ENCODE measurements at regions not wholly inside any gene's neighbourhood (a gene's known extent, or its start where the extent isn't known, plus 50 kb on each side); places are given as distances from the start of the nearest gene placed in this dataset.

DNA sequence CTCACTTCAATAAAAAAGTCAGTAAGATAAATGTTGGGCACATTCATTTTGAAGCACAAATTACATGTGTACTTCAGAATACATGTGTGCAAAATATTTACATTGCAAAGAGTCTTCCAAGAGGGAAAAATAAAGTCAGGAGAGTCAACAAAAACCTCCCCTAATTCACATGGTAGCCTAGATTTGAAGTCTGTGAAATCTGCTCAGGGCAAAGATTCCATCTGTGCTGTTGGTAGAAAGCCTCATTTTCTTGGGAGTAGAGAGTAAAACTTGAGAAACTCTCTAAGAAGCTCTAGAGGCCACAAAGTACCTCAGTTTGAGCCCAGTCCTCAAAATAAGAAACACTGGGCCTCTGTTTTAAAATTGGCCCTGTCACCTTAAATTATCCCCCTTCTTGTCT is 303.4 kb downstream of the RAB28 start:
- no peak for DNase-seq

DNA sequence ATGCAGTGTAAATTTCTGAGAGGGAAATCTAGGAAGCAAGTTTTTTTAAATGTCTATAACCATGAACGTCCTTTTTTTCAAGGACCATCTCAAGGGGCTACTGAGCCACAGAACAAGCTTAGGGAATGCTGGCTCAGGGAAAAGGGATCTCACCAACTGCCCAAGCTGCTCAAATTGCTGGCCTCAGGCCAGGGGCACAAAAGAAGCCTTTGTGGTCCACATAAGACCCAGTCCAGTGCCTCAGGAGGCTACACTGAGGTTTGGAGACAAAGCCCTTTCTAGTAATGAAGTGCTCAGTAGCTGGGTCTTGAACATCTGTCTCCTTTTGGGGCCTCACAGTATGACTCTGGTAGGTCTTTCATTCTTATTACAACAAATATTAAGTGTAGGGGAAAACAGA is 305.5 kb downstream of the RAB28 start:
- DNase-seq, result no peak

DNA sequence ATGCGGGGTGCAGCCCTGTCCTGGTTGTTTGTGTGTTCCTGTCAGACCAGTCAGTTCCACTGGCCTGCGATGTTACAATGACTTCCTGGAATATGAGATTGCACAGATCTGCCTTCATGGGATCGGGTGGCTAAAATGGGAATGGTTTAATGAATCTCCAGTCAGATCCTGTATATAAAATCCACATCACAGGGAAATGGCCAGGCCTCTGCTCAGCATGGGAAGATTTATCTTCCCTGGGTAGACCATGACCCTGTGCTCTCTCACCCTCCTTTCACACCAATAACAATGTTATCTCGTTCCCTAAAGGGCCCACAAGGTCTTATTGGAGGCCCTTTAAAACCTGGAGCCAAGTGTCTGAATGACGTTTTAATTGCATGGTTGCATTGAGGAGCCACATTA is 307.4 kb downstream of the RAB28 start:
- no peak for DNase-seq

DNA sequence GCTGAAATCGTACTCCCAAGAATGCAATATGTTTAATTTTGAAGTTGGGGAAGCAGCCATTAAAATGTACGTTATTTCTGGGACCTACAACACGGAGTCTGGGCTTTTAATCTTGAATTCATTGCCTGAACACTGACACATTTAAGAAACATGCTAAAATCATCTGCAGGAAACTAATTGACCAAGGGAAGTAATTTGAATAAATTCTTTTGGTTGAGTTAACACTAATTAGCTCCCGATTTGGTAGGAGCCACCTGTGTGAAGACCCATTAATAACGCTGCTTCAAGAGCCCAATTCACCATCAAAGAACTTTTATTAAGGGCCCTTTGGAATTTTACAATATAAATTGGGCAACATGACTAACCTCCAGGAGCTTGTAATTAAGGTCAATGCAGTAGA is 309.2 kb downstream of the RAB28 start:
- DNase-seq, result no peak

DNA sequence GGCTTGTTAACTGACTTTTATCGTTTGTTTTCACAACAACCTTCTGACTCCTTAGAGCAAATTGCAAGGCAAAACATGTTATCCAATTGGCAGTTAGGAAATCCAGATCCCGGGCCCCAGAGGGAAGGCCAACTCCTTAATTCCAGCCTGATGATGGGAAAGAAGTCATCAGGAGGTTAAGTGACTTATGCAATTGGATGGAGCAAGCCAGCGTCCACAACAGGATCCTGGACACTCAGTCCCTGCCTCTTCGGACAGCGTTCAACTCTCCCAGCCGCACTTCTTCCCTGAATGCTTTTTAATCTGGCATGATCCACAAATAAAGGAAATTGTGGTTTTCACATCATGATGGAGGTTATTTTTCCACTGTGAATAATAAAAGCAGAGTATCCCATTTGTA is 310.1 kb downstream of the RAB28 start:
- no peak for DNase-seq

DNA sequence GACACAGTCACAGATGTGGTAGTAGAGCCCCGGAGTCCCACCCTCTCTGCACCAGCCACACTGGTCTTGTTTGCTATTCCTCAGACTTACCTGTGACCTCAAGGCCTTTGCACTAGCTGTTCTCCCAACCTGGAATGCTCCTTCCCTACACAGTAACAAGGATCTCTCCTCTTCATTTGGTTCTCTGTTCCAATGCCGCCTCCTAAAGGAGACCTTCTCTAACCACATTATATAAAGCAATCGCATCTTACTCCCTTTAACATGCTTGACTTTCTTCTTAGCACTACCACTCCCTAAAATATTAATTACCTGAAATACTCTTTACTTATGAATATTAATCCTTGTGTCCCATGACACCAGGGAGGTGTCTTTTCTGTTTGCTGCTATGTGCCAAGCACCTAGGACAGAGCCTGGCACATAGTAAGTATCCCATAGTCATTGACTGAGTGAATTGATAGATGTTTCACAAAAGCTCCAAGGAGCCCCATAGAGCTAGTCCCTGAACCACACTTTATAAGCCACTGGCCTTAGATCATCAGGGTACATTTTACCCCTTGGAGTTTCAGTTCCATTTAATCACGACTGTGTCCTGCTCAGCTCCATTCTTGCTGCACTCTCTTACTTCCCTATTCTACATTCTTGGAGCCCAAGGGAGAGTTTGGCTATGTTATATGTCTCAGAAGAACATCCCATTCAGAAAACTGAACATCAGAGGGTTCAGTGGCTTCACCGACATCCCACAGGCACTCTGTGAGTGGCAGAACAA is 312.7 kb downstream of the RAB28 start:
- no peak for DNase-seq

DNA sequence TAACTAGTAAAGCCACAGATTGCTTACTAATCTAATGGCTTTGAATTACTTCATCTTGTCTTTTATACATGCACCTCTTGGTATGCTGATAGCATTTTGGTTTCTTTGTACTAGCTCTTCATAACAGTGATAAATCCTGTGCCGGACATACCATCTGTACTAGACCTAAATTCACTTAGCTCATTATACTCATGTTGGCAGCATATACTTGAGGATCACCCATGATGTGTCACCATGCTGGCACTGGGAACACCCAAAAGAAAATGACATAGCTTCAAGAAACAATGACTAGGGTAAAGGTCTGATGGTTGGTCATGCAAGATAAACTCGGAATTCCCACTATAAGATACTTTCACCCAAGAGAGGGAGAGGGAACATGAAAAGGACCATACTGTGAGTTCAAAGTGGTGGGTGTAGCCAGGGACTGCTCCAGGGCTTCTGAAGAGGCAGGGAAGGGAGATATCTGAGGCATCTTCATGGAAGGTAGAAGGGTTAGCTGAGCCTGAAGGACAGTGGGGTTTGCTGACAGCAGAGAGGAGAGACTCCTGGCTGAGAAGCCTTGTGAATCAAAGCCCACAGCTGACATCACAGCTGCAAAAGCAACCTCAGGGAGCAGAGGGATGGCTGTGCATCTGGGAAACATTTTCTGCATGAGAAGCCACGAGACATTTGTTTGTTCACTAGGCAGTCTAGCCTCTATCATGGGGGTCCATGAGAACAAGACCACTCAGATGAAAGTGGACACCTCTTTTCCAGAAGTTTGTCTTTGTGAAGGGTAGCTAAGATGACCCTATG is 314.2 kb downstream of the RAB28 start:
- no peak for DNase-seq

DNA sequence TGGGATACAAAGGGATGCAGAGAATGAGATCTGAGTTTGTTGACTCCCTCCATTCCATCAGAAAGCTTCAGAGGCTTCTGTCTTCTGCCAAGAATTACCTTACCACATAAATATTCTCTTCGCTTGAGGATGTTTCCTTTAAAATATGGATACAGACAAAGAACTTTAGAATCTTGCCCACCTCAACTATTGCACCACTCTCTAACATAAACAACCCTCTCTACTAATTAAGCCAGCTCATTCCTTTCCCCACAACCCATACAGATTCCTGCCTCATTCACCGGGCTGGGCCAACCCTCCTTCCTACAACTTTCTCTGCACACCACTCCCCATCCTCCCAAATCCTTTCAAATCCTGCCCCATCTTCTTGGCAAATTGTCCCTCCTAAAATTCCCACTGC is 315.8 kb downstream of the RAB28 start:
- no peak for DNase-seq

DNA sequence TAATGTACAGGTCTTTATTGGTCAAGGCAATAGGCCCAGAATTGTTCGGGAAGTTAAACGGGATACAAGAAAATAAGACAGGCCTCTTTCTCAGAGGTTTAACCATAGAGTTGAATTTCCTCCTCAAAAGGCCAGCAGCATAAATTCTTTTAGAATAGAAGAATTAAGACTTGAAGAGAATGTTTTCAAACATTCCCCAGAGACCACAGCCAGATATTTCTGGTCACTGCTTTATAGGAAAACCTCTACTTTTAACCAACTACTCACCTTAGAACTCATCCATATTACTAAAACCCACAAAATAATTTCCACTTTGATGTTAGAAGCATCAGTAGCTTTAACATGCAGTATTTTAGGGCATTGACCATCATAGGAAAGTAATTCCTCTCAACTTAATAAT is 317.9 kb downstream of the RAB28 start:
- DNase-seq, result no peak

DNA sequence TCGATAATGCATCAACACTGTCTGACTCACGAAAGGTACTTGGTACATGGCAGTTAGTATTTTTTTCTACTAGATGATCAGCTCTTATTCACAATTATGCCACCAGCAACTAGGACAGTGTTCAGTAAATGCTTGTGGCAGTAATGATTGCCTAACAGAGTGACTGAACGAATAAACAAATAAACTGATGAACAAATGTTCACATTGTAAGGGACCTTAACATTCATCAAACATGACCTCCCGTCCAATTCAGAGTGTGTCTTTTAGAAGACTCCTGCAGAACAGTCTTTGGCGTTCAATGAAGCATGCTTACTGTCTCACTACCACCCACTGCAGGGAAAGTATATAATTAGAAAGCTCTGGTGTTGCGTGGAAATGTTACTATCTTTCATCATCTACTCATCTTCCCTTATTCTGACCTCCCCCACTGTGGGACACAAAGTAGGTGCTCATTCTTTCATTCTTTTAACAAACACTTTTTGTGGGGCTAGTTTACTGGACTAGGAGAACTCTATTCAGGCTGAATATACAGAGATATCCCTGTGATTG is 319.3 kb downstream of the RAB28 start:
- no peak for DNase-seq

DNA sequence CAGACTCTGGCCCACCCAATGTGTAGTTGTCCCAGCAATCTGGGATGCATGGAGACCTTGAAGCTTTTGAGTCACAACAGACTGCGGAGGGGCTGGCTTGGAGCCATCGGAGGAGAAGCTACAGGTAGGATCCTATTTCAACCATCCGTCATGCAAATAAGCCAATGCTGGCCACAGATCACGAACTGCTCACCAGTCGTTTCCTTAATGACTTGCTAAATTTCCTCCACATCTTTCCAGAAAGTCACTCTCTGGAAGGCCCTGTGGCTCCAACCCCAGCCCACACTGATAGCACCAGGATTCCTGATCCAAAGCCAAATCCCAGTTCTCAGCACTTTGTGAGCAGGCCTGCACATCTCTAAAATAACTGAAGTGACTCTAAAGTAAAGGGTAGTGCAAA is 321.3 kb downstream of the RAB28 start:
- DNase-seq, result no peak

DNA sequence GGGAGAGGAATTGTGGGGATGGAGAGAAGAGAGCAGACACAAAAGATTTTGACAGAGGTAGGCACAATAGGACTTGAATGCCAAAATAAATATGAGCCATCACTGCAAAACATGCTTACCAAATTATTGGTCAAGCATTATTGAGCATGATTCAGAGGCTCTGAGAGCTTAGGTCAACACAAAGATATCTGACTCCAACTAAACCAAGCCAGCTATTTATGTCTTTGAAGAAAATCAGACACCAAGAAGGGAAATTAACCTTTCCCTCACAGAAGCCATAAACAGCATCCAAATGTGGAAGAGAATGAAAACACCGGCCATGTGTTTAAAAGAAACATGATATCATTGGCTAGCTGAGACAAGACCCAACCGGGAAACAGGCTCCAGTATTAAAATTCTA is 323.2 kb downstream of the RAB28 start:
- DNase-seq, result no peak

DNA sequence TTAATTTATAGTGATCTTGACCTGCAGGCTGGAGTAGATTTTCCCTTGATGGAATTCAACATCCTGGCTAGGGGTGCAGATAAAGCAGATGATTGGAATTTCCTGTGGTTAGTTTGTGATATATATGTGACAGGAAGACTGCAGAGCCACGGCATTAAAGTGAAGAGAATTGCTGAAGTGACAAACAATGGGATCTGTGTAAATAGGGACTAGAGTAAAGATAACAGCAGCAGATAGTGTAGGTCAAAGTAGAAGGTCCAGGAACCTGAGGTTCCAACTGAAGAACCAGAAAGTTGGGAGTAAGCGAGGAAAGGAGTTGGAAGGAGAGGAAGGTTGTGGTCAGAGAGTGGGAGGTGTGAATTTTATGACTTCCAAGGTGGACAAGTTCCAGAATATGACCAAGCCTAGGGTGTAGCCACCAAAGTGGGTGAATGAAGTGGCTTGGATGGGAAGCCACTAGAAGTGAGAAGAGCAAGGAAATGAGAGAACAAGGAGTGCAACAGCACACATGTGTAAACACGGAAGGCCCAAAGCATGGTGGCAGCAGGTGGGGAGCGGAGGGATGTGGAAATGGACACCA is 325.0 kb downstream of the RAB28 start:
- no peak for DNase-seq

DNA sequence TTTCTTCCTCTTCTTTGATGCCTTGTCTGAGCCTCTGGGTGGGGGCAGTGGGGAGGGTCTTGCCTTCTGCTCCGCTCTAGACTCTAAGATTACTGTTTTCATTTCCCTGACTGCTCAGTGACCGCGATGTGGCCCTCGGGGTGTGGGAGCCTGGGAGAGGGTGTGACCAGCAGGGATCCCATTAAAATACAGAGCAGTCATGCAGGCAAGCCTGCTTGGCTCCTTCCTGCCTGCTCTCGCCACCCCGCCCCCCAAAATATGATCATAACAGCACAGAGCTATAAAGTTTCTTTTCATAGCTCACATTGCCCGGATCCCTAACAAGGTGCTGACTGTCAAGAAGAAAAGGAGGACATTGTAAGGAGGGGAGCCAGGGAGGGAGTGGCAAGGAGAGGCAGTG is 332.9 kb downstream of the RAB28 start:
- DNase-seq, result no peak

DNA sequence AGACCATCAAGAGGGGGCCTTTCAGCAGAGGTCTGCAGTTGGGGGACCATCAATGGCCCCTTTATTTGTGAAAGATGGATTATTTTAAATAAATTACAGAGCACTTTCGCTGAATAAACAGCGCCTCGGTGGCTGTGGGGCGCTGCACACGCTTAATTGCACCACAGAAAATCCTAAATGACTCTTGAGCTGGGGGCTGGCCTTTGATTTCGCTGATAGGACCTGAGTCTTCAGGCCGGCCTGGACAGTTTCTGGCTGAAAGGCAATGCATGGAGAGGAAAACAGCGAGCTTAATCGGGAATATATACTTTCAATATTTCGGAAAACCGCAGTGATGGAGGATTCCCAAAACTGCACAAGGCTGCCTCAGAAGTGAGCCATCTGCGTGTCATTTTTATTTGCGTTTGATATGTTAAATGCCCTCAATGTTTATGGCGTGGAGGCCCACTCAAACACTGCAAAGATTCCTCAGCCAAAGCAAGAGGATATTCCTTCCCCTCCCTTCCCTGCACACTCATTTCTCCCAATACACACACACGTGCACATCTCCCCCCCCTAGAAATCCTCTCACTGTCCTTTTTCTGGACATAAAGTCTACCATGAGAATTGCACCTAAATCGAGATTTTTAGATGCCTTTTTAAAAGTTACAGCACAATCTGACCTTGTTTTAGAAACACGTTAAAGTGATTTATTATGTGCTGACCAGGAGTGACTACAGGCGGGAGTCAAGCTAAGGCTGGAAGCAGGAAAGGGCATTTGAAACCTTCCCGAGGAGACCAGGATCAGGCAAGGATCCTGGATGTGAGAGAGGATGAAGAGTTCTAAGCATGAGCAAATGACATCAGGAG is 340.7 kb downstream of the RAB28 start:
- DNase-seq, result no peak

DNA sequence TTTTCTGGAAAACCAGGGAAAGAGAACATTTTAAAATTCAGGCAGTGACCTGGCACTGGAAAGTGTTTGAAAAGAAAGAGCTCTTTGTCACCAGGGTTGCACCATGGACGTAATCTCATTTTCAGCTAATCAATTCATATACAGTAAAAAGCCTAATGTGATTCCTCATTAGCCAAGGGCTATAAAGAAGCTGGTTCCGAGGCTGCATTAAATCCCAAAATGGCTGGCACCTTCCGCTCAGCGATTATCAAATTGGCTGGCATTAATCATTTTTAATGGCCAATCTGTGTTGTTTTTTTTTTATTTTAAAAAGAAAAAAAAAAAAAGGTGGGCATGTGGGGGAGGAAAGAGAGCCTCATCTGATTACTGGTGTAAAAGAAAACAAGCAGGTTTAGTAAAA is 341.4 kb downstream of the RAB28 start:
- DNase-seq, result no peak

DNA sequence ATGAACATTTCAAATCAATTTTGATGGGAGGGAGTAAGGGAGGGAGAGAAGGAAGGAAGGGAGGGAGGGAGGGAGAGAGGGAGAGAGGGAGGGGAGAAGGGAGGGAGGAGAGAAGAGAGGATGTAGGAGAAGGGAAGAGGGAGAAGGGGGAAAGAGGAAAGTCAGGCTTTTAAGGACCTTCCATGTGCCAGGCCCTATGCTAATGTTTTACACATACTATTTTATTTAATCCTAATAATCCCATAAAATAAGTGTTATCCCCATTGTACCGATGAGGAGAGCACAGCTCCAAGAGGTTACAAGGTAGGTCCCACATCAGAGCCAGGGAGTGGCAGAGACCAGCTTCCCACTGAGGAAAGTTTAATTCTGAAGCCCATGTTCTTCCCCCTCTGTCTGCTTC is 341.9 kb downstream of the RAB28 start:
- DNase-seq, result no peak

DNA sequence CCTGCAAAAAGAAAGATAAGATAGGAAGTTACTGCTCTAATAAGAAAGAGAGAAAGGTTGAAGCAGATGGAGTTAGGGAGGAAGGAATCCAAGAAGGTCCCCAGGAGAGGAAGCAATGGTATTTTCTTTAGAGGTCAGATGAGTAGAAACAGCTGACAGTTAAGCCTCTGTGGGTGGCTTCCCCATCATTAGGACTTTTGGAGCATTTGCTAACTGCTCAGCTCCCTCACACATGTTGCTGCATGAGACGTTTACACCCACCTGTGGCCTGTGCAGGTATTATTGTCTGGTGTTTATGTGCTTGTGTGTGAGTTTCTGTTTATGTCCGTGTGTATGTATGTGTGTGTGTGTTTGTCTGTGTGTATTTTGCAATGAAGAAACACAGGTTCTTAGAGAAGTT is 346.8 kb downstream of the RAB28 start:
- no peak for DNase-seq

DNA sequence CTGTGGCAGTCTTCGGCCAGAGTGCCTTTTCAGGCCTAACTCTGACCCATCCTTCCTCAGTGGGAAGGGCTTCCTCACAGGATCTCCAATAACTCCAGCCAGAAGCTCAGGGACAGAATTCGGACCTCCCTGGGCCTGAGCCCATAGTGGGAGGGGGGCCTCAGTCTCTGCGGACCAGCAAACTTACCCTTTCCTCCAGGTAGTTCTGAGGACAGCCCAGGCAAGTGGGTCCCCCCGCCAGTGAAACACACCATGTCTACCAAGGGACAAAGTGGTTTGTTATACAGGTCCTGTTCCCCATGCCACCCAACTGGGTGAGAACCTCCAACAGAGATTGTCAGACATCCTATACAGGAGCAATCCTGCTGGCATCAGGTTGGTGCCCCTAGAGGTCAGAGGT is 350.4 kb downstream of the RAB28 start:
- DNase-seq, result no peak

DNA sequence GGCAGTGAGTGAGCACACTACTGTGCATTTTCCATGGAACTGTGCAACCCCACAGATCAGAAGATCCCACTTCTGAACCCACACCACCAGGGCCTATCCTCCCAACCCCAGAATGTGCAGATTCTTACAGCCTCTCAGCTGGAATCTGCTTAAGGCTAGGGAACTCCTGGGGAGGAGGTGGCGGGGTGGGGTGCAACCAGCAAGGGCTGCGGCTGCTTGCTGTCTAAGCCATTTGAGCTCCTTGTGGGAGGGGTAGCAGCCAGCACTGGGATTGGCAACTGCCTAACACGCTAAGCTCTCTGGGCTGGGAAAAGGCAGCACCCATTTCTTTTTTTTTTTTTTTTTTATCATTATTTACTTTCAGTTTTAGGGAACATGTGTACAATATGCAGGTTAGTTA is 353.3 kb downstream of the RAB28 start:
- DNase-seq, result no peak

DNA sequence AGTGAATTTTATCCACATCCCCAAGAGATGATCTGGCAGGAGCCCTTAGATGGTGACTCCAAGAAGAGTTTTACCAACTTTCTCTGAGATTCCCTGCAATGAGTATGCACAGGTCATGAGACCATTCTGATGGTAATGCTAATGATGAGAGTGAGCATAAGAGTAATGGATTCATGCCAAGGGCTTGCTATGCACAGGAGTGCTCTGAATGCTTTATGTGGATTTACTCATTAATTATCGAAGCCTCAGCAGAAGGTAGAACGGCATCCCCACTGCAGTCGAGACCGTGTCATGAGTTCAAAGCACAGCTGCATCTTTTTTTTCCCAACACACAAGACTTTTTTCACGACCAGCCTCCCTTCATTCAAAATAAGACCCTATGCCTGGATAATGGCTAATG is 355.0 kb downstream of the RAB28 start:
- DNase-seq, result no peak

DNA sequence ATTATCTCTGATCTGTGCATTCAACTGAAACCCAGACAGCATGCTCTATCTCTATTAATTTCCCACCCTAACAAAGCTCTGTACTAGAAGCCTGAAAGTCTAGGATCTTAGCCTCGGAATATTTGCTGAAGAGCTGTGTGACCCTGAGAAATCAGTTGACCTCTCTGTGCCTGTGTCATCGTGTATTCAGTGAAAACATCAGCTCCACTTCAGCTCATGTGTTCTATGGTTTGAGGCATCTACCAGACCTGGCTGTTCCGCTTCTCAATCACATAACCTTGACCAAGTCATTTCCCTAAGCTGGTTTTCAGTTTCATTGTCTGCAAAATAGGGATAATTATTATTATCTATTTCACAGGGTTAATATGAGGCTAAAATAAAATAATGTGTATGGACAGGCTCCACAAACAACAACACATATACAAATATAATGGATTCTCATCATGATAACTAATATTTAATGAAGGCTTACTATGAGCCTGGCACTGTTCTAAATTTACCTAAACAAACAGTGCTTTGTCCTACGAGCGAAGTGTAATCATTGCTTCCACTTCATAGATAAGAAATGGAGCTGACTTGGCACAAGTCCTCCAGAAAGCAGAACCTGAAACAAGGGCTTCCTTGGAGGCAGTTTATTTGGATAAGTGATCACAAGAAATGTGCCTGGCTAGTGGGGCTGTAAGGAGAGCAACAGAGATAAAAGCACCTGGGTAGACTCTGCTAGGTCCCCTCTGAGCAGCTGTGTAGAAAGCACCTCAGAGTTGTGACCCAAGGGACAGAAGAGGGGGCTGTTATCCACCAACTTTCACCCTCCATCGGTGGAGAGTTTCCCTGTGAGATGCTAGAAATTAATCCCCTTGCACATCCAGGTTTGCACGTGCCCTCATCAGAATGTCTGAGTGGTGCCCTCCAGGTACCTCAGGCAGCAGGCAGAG is 356.9 kb downstream of the RAB28 start:
- no peak for DNase-seq
